GM13977 (cell line): ENCODE measurements at regions not wholly inside any gene's neighbourhood (a gene's known extent, or its start where the extent isn't known, plus 50 kb on each side); places are given as distances from the start of the nearest gene placed in this dataset.
"Not testable (repeated sequence)": the region's sequence is repeated elsewhere in the genome, so short reads cannot be mapped to it uniquely, and the experiment has no call there.

Source experiments
- DNase-seq: peaks from one replicate; pipeline ENCODE4 v3.0.0; 2012; ENCODE audit warnings: low spot score
- in situ Hi-C: fragments of 300-500 bp; cut with MboI; formaldehyde crosslinking; loops from one replicate; pipeline ENCODE4 v1.12.0; 2022; ENCODE audit warnings: low sequenced_read_pairs, low pct_unique_long_range_greater_than_20kb, mixed read lengths, inconsistent platforms; ENCODE audit not compliant: unreplicated experiment
- TF ChIP-seq, protein P1 (sequence below): IDR thresholded peaks from 2 replicates; pipeline ENCODE4 v1.5.1; 2012; ENCODE audit warnings: mild to moderate bottlenecking, control low read depth; ENCODE audit not compliant: insufficient read depth; ENCODE audit errors: extremely low read depth, missing control alignments

DNA sequence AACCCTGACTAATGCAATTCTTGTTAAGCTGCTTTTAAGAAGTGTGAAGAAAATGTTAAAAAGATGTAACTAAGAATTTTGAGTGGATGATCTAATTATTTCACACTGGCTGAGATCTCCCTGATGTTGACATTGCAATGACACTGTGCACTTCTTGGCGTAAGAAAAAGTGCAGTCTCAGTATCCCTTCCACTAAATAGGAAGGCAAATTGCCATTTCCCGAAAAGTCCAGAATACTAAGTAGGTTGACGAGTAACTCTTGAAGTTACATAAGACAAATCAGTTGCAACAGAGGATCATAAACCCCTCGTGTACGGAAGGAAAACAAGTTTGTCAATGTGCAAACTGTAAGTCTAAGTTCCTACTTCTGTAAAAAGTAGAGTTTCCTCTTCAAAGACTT, 189.9 kb downstream of the LMLN start:
- in situ Hi-C loops, DNase-seq: not testable (repeated sequence)

DNA sequence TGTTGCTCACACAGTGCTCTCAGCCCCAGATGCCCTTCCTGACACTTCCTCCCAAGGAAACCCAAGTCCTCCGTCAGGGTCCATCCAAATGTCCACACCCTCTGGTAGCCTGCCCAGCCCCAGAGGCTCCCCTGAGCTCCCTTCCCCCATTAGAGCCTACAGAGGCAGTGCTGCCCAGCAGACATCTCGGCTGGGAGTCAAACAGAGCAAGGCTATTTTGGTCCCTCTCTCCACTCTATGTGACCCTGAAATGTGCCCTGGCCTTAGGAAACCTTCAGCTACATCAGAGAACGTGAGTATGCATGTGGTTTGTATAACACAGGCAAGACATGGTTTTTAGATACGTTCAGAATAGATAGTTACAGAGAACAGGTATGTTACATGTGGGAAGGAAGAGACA, 191.8 kb downstream of the LMLN start:
- in situ Hi-C loops, DNase-seq: not testable (repeated sequence)

DNA sequence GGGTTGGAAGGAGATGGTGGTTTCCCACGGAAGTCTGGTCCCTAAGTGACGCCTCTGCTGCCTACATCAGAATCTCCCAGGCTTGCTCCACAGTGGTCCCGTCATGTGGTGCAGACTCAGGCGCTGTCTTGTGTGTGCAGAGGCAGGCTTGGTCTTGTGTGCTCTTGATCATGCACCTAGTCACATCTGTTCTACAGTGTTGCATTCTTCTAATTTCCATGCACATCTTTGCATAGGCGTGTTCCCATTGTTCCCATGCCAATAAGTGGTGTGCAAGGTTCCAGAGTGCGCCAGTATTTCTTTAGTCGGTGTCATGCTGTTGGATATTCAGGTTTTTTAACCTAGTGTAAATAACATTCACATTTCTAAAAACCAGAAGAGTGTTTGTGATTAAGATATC, 195.8 kb downstream of the LMLN start:
- DNase-seq, in situ Hi-C loops: not testable (repeated sequence)

DNA sequence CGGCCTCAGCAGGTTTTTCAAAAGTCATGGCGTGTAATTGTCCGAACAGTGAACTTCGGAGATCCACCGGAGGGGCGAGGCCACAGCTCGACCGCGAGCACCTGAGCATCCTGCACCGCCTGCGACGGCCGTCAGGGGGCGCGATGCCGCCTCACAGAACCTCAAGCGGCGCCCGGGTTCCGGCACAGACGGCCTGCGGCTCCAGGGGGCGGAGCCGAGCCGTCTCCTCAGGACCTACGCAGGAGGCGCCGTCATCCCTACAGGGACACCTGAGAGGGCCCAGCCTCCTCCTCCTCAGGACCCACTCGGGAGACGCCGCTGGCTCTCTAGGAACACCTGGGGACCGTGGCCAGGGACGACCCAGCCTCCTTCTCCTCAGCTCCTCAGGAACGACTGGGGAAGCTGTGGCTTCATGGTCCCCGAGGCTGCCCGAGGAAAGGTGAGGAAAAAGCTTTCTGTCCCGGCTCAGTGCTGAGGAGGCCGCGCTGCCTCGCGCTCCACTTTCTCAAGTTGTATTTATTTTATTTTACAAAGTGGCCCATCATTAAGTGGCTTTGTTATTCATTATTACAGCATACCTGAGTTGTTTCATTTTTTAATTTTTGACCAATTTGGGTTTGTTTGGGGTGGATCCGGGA, 197.3 kb downstream of the LMLN start:
- DNase-seq, in situ Hi-C loops: not testable (repeated sequence)

DNA sequence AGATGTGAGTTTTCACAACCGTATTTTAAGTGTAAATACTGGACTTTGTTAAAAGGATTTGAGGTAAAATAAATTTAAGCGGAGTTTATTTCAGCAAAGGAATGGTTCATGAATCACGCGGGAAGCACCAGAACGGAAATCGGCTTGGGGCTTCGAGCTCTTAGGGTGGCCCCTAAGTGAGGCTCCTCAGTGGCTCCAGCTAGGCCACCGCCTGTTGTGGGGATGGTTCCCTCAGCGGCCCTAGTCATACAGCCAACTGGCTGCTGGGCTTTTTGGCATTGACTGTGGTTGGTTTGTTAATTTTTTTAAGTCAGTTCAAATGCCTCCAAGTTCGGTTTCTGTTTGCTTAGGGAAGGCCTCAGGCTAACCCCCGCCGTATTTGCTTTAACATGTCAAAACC, 198.0 kb downstream of the LMLN start:
- DNase-seq, in situ Hi-C loops: not testable (repeated sequence)

DNA sequence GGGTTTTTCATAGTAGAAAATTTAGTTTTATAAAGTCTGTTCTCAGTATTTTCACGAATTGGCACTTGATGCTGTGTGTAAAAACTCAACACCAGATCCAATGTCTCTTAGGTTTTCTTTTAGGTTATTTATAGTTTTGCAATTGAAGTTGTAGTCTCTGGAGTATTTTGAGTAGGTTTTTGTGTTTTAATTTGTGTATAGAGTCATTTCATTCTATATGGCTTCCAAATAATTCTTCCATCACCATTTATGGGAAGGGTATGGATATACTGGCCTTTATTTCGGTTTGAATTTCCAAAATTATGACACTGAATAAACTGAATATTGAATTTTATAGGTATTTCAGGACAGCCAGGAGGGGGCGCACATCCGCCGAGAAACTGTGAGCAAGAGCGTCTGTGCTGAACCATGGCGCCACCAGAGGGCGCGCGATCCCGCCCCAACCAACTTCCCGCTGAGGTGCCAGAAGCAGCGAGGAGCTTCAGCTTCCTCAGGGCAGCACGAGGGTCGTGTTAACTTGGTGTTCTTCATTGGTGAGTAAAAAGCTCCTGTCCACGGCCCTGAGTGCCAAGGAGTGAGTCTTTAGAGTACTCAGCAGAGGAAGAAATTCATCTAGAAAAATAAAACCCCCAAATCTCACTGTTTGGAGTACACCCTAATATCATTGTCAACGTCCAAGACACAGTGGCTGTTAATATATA, 207.5 kb downstream of the LMLN start:
- TF ChIP-seq, protein P1, sequence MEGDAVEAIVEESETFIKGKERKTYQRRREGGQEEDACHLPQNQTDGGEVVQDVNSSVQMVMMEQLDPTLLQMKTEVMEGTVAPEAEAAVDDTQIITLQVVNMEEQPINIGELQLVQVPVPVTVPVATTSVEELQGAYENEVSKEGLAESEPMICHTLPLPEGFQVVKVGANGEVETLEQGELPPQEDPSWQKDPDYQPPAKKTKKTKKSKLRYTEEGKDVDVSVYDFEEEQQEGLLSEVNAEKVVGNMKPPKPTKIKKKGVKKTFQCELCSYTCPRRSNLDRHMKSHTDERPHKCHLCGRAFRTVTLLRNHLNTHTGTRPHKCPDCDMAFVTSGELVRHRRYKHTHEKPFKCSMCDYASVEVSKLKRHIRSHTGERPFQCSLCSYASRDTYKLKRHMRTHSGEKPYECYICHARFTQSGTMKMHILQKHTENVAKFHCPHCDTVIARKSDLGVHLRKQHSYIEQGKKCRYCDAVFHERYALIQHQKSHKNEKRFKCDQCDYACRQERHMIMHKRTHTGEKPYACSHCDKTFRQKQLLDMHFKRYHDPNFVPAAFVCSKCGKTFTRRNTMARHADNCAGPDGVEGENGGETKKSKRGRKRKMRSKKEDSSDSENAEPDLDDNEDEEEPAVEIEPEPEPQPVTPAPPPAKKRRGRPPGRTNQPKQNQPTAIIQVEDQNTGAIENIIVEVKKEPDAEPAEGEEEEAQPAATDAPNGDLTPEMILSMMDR = peak; percentile 32
- DNase-seq, in situ Hi-C loops: not testable (repeated sequence)

DNA sequence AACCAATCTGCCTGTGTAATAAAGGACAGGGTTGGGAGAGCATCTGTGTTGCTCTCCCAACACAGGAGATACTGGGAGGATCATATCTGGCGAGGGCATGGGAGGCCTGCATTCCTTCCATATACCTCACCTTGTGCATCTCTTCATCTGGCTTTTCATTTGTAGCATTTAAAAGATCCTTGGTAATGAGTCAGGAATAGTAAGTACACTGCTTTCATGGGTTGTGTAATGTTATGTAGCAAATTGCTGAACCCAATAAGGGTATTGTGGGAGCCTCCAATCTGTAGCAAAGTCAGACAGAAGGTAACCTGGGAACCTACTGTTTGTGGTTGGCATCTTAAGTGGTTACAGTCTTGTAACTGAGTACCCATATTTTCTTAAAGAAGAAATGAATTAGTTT, 210.8 kb downstream of the LMLN start:
- in situ Hi-C loops, DNase-seq: not testable (repeated sequence)

DNA sequence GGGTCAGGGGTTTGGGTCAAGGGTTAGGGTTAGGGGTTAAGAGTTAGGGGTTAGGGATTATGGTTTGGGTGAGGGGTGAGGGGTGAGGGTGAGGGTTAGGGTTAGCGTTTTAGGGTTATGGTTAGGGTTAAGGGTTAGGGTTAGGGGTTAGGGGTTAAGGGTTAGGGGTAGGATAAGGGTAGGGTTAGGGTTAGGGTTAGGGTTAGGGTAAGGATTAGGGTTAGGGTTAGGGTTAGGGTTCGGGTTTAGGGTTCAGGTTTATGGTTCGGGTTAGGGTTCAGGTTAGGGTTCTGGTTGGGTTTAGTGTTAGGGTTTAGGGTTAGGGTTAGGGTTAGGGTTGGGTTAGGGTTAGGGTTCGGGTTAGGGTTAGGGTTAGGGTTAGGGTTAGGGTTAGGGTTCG, 213.1 kb downstream of the LMLN start:
- in situ Hi-C loops, DNase-seq: not testable (repeated sequence)

DNA sequence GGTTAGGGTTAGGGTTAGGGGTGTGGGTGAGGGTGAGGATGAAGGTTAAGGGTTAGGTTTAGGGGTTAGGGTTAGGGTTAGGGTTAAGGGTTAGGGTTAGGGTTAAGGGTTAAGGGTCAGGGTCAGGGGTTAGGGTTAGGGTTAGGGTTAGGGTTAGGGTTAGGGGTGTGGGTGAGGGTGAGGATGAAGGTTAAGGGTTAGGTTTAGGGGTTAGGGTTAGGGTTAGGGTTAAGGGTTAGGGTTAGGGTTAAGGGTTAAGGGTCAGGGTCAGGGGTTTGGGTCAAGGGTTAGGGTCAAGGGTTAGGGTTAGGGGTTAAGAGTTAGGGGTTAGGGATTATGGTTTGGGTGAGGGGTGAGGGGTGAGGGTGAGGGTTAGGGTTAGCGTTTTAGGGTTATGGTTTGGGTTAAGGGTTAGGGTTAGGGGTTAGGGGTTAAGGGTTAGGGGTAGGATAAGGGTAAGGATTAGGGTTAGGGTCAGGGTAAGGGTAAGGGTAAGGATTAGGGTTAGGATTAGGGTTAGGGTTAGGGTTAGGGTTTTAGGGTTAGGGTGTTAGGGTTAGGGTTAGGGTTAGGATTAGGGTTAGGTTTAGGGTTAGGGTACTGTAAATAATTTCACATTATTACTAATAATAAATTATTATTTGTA, 214.0 kb downstream of the LMLN start:
- in situ Hi-C loops = not testable (repeated sequence)

More for the DNA sequence above, 214.0 kb downstream of the LMLN start:
- DNase-seq = not testable (repeated sequence)
